GM21367 (cell line): ENCODE measurements at regions not wholly inside any gene's neighbourhood (a gene's known extent, or its start where the extent isn't known, plus 50 kb on each side); places are given as distances from the start of the nearest gene placed in this dataset.

Experiments
- ATAC-seq: cut with Tn5 transposase; IDR thresholded peaks from one replicate; pipeline ENCODE4 v1.9.1; 2021; ENCODE audit not compliant: unreplicated experiment

- no peak for ATAC-seq
These were observed 334.7 kb upstream of the NR3C2 start for GRCh38 chr4:148776941-148777340.

GRCh38 chr4:148774134-148774533 lies 331.9 kb upstream of the NR3C2 start:
- ATAC-seq = no peak

- ATAC-seq = no peak
These were observed 331.1 kb upstream of the NR3C2 start for GRCh38 chr4:148773313-148773712.

GRCh38 chr4:148770848-148771247 lies 328.6 kb upstream of the NR3C2 start:
- ATAC-seq = no peak

GRCh38 chr4:148770377-148770776 lies 328.2 kb upstream of the NR3C2 start:
- no peak for ATAC-seq

- ATAC-seq = no peak
These were observed 322.5 kb upstream of the NR3C2 start for GRCh38 chr4:148764720-148765119.

GRCh38 chr4:148757171-148757570 lies 315.0 kb upstream of the NR3C2 start:
- ATAC-seq = no peak

- no peak for ATAC-seq
These were observed 307.2 kb upstream of the NR3C2 start for GRCh38 chr4:148749403-148749802.

- no peak for ATAC-seq
These were observed 305.6 kb upstream of the NR3C2 start for GRCh38 chr4:148747721-148748268.

- no peak for ATAC-seq
These were observed 298.5 kb upstream of the NR3C2 start for GRCh38 chr4:148740701-148741100.

GRCh38 chr4:148737061-148737770 lies 295.0 kb upstream of the NR3C2 start:
- ATAC-seq = no peak

GRCh38 chr4:148735432-148736155 lies 293.4 kb upstream of the NR3C2 start:
- no peak for ATAC-seq

- no peak for ATAC-seq
These were observed 288.6 kb upstream of the NR3C2 start for GRCh38 chr4:148730766-148731165.

GRCh38 chr4:148730082-148730640 lies 287.9 kb upstream of the NR3C2 start:
- ATAC-seq = no peak

- ATAC-seq = no peak
These were observed 275.8 kb upstream of the NR3C2 start for GRCh38 chr4:148717988-148718387.

- no peak for ATAC-seq
These were observed 274.3 kb upstream of the NR3C2 start for GRCh38 chr4:148716431-148717052.

- ATAC-seq = no peak
These were observed 262.1 kb upstream of the NR3C2 start for GRCh38 chr4:148704291-148704690.

GRCh38 chr4:148694702-148695101 lies 252.5 kb upstream of the NR3C2 start:
- no peak for ATAC-seq

- ATAC-seq = no peak
These were observed 251.9 kb upstream of the NR3C2 start for GRCh38 chr4:148693913-148694649.

- ATAC-seq = no peak
These were observed 250.0 kb upstream of the NR3C2 start for GRCh38 chr4:148692242-148692641.

GRCh38 chr4:148686449-148686848 lies 244.2 kb upstream of the NR3C2 start:
- ATAC-seq = no peak
